Esophagus squamous epithelium (tissue), 5 donors: ENCODE measurements at regions not wholly inside any gene's neighbourhood (a gene's known extent, or its start where the extent isn't known, plus 50 kb on each side); places are given as distances from the start of the nearest gene placed in this dataset.

ENCODE experiments used
- DNase-seq: peaks from one replicate; lab custom pipeline; 2025; lab: John Stamatoyannopoulos, UW
- H3K27ac ChIP-seq, 4 donors: fragments of 200-600 bp; sonication (generic); one replicate each; pipeline ENCODE4 v1.5.1; 2016 to 2019; ENCODE audit warnings: mild to moderate bottlenecking in 1 of 4
- H3K27me3 ChIP-seq, 4 donors: fragments of 200-600 bp; sonication (generic); 1 replicate in 3 of 4; 2 replicates in 1 of 4; pipeline versions ENCODE4 v1.5.1 to v1.6.0; 2017 to 2021; ENCODE audit warnings: antibody characterized with exemption in 1 of 4
- H3K36me3 ChIP-seq, 3 donors: fragments of 200-600 bp; sonication (generic); one replicate each; pipeline ENCODE4 v1.5.1; 2016 to 2019
- H3K4me1 ChIP-seq, 3 donors: fragments of 200-600 bp; sonication (generic); one replicate each; pipeline ENCODE4 v1.5.1; 2017 to 2019
- H3K4me3 ChIP-seq, 4 donors: fragments of 200-600 bp; sonication (generic); 1 replicate in 3 of 4; 2 replicates in 1 of 4; pipeline ENCODE4 v1.5.1; 2016 to 2019; ENCODE audit warnings: mild to moderate bottlenecking in 2 of 4, moderate library complexity in 1 of 4
- H3K9me3 ChIP-seq, 3 donors: fragments of 200-600 bp; sonication (generic); one replicate each; pipeline ENCODE4 v1.5.1; 2016 to 2019
- POLR2A ChIP-seq, 4 donors: fragments of 450-650 bp; IDR thresholded peaks; one replicate each; pipeline ENCODE4 v1.6.1; 2017; ENCODE audit warnings: antibody characterized with exemption in 4 of 4, mild to moderate bottlenecking in 4 of 4, moderate library complexity in 3 of 4
- WGBS, 2 donors: methylation state at CpG; one replicate each; pipeline ENCODE4 v1.1.5; 2018; 5-methylcytosine and 5-hydroxymethylcytosine counted together
- intact Hi-C: fragments of 100-400 bp; cut with DNase I; formaldehyde crosslinking; loops from one replicate; pipeline ENCODE4 v1.15.0; 2022
- TF ChIP-seq, protein P1 (sequence below), 6 experiments: fragments of 450-650 bp in 4 of 6; fragments of 200-600 bp in 2 of 6; sonication (generic) in 2 of 6; IDR thresholded peaks; one replicate each; pipeline ENCODE4 v1.5.1; 2016 to 2019; ENCODE audit warnings: antibody characterized with exemption in 6 of 6, mild to moderate bottlenecking in 4 of 6, moderate library complexity in 4 of 6
- donor health status: DM: yes; HTN: yes; CAD: no.

- TF ChIP-seq, protein P1, sequence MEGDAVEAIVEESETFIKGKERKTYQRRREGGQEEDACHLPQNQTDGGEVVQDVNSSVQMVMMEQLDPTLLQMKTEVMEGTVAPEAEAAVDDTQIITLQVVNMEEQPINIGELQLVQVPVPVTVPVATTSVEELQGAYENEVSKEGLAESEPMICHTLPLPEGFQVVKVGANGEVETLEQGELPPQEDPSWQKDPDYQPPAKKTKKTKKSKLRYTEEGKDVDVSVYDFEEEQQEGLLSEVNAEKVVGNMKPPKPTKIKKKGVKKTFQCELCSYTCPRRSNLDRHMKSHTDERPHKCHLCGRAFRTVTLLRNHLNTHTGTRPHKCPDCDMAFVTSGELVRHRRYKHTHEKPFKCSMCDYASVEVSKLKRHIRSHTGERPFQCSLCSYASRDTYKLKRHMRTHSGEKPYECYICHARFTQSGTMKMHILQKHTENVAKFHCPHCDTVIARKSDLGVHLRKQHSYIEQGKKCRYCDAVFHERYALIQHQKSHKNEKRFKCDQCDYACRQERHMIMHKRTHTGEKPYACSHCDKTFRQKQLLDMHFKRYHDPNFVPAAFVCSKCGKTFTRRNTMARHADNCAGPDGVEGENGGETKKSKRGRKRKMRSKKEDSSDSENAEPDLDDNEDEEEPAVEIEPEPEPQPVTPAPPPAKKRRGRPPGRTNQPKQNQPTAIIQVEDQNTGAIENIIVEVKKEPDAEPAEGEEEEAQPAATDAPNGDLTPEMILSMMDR (IDR thresholded peaks at IDR 0.05), result no peak
- TF ChIP-seq POLR2A (IDR thresholded peaks at IDR 0.05), result no peak
- H3K4me3 ChIP-seq, result no peak overlapping the region
- H3K4me1 ChIP-seq, result no peaks in the 10 kb centered on the region
- no peaks in the 10 kb centered on the region for H3K27me3 ChIP-seq
- no peak for DNase-seq
- intact Hi-C loops, result no loop called here
- H3K27ac ChIP-seq, result no peak overlapping the region
- no peaks in the 10 kb centered on the region for H3K36me3 ChIP-seq
- WGBS, 2 donors, result 33 to 70% methylated on average over 3 of the region's 3 CpGs
- H3K9me3 ChIP-seq, result no peaks in the 10 kb centered on the region
These were observed 207.1 kb upstream of the ZFHX3 start for GRCh38 chr16:73255031-73255430.

GRCh38 chr16:73253922-73254480 is 206.1 kb upstream of the ZFHX3 start:
- intact Hi-C loops, result no loop called here
- Histone ChIP-seq H3K4me3 (no peak overlapping the region), H3K27me3 (no peaks in the 10 kb centered on the region), H3K36me3 (no peaks in the 10 kb centered on the region), H3K27ac (no peak overlapping the region), H3K9me3 (no peaks in the 10 kb centered on the region), H3K4me1 (no peaks in the 10 kb centered on the region)
- TF ChIP-seq, protein P1 (IDR thresholded peaks at IDR 0.05), result no peak
- no peak for TF ChIP-seq POLR2A (IDR thresholded peaks at IDR 0.05)
- no peak for DNase-seq
- WGBS, 2 donors, result 59 to 74% methylated on average over 3 of the region's 3 CpGs

- Histone ChIP-seq H3K9me3 (no peaks in the 10 kb centered on the region), H3K27me3 (no peaks in the 10 kb centered on the region), H3K4me1 (no peaks in the 10 kb centered on the region), H3K4me3 (no peak overlapping the region), H3K36me3 (no peaks in the 10 kb centered on the region), H3K27ac (no peak overlapping the region)
- TF ChIP-seq, protein P1 (IDR thresholded peaks at IDR 0.05), result no peak
- no peak for TF ChIP-seq POLR2A (IDR thresholded peaks at IDR 0.05)
- WGBS, 2 donors, result 62 to 65% methylated on average over 10 of the region's 10 CpGs
- intact Hi-C loops, result no loop called here
- DNase-seq, result no peak
These were observed 204.5 kb upstream of the ZFHX3 start for GRCh38 chr16:73252446-73252845.

GRCh38 chr16:73251608-73252007 is 203.7 kb upstream of the ZFHX3 start:
- H3K27ac ChIP-seq, result no peak overlapping the region
- WGBS, 2 donors, result 95% methylated on average over 5 to 7 of the region's 7 CpGs

GRCh38 chr16:73248316-73248715 is 200.4 kb upstream of the ZFHX3 start:
- WGBS, 2 donors, result 75 to 94% methylated on average over 4 of the region's 4 CpGs
- Histone ChIP-seq H3K9me3 (no peaks in the 10 kb centered on the region), H3K27me3 (no peaks in the 10 kb centered on the region), H3K4me3 (no peak overlapping the region), H3K36me3 (no peaks in the 10 kb centered on the region), H3K4me1 (no peaks in the 10 kb centered on the region), H3K27ac (no peak overlapping the region)
- intact Hi-C loops, result no loop called here
- DNase-seq, result no peak
- TF ChIP-seq, protein P1 (IDR thresholded peaks at IDR 0.05), result no peak
- no peak for TF ChIP-seq POLR2A (IDR thresholded peaks at IDR 0.05)

More at GRCh38 chr16:73251608-73252007, 203.7 kb upstream of the ZFHX3 start:
- H3K4me3 ChIP-seq, result no peak overlapping the region
- DNase-seq, result no peak
- intact Hi-C loops, result no loop called here
- no peak for TF ChIP-seq POLR2A (IDR thresholded peaks at IDR 0.05)
- TF ChIP-seq, protein P1 (IDR thresholded peaks at IDR 0.05), result no peak
- no peaks in the 10 kb centered on the region for H3K27me3 ChIP-seq
- no peaks in the 10 kb centered on the region for H3K9me3 ChIP-seq
- H3K4me1 ChIP-seq, result no peaks in the 10 kb centered on the region
- no peaks in the 10 kb centered on the region for H3K36me3 ChIP-seq
